Skin of body (tissue), 1 donor: ENCODE measurements at regions not wholly inside any gene's neighbourhood (a gene's known extent, or its start where the extent isn't known, plus 50 kb on each side); places are given as distances from the start of the nearest gene placed in this dataset.
A peak's percentile ranks its signal among the peaks of the same experiment; 100 is the strongest.
"Not testable (repeated sequence)": the region's sequence is repeated elsewhere in the genome, so short reads cannot be mapped to it uniquely, and the experiment has no call there.

Experiments
- DNase-seq: peaks from one replicate; lab custom pipeline; 2025; lab: John Stamatoyannopoulos, UW

DNA sequence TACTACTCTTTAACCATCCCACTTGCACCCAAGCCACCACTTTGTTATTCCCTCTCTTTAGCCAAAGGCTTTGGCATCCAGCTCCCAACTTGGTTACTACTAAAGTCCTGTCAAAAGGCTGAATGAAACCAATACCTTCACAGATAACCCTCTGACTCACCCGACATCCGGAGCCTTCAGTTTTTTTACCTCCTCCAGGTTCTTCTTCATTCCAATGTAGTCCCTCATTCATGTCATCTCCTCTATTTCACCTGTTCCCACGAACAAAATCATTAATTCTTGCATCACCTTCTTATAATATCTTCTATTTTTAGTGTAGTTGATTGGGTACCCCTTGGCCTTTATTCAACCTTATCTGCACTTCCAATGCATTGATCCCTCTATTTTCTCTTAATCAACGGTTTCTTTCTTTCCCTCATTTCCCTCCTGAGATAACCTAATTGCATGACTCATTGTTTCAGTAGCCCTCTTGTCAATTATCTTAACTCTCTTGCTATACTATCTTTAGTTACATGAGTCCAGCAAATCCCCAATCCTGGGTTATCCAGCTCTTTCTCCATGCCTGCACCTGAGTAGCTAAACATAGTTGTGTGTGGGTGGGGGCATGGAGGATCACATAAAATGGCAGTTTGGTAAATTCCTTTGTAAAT, 87.2 kb upstream of the COL1A2 start:
- no peak for DNase-seq

DNA sequence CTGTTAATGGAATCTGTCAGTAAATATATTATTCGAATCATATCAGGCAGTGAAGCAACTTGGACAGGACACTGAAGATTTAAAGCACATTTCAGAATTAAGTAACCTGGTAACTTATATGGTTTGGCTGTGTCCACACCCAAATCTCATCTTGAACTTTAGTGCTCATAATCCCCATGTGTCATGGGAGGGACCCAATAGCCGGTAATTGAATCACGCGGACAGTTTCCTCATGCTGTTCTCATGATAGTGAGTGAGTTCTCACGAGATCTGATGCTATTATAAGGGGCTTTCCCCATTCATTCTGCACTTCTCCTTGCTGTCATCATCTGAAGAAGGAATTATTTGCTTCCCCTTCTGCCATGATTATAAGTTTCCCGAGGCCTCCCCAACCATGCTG, 83.2 kb upstream of the COL1A2 start:
- DNase-seq = peak; percentile 56

DNA sequence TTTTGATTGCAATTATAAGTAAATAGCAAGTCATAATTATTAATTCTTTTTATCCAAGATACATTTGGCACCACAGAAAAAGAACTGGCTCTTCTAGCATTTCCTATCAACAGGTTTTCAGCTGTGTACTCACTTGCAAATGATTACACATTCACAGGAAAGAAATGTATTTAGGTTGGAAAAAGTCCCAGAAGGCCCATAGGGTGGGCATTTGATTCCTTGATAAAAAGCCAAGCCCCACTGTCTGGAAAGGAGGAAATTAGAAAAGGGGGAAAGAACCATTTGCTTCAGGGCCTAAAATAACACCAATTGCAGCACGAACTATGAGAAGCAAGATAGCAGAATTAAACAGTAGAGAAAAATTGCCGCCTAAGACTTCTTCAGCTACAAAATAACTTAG, 80.8 kb upstream of the COL1A2 start:
- no peak for DNase-seq

DNA sequence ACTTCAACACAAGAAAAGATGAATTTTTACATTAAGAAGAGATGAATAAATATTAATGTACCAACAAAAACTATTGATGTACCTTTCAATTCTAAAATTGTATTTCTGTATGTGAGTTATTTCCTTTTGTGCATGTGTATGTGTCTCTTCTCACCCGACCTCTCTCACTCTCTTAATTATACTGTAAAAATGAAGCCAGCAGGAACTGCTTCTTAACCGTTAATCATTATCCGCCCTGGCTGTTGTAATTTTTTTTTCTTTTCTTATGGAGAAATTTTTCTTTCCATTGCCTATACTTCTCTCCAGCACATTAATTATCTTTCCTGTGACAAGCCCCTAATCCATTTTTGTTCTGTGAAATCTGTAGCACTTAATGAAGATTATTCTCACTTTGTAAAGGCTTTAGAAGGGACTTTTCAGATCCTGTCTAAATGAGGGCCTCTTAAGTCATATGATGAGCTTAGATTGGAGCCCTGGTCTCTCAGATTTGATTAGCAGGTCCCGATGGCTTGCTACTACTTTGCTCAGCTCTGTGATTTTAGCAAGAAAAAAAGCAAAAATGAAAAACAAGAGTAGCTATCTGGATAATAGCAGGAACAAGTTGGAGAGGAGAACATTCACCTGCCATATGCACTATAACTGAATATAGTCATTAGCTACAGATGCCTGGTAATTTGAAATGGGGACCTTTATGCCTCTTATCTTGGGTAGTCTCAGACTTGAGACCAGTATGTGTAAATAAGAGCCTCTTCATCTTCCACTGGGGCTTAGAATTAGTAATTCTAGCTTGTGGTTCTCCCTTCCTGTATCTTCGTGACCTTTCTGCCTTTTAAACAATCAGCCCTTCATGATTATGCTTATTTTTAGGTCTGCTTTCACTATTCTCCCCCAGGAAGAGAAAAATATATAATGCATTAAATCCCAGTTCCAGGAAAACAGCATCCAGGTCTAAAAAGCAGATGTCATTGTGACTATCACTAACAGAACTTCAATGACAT, 80.0 kb upstream of the COL1A2 start:
- no peak for DNase-seq

DNA sequence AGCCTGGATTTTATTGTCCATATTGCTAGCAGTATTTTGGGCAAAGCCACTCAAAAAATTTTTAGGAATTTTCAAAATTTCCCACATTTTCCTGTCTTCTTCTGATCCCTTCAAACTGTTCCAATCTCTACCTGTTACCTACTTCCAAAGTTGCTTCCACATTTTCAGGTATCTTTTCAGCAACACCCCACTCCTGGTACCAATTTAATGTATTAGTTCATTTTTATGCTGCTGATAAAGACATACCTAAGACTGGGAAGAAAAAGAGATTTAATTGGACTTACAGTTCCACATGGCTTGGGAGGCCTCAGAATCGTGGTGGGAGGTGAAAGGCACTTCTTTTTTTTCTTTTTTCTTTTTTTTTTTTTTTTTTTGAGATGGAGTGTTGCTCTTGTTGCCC, 73.6 kb upstream of the COL1A2 start:
- not testable (repeated sequence) for DNase-seq

- DNase-seq = no peak
Observed at GRCh38 chr7:94323844-94324243, 70.9 kb upstream of the COL1A2 start.

DNA sequence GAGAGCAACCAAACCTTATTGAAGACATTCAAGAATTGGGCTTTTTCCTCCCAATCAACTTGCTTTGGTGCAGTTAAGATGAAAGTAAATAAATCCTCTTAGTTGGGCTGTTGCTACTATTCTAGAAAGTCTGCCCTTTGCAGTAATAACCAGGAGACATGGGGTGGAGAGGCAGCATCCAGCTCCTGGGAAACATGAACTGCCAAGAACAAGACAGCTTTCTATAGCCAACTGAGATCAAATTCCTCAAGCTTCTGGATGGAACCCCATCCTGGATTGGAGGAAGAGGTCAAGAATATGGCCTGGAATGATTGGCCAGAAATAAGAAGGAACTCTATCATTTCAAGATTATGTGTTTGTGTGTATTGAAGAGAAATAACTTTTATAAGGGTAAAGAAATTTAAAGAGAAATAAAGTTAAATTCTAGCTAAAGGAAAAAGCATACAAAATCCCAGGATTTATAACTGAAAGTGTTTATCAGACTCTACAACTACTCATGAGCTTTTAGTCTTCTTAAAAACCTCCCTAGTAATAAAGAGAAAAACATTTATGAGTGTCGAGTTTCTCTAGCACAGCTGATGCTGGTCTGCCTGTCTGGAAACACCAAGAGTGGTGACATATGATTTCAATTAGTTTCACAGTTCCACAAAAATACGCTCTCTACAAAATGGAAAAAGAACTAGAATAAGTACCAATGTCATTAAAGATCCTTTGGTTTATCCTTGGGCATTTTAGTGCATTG, 70.1 kb upstream of the COL1A2 start:
- DNase-seq = peak; percentile 92

DNA sequence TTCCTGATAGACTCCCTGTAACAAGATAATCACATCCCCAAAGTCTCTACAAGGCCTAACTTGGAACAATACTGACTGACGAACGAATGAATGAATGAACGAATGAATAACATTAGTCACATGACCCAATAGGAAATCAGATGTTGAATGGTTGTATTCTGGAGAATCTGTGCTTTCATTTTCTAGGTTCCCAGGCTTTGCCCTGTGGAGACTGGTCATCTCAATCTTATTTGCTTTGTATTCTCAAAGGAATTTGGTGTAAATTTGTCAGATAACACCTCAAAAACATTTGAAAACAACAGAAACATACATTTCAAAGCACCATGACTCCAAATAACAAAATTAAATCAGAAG, 69.6 kb upstream of the COL1A2 start:
- no peak for DNase-seq

DNA sequence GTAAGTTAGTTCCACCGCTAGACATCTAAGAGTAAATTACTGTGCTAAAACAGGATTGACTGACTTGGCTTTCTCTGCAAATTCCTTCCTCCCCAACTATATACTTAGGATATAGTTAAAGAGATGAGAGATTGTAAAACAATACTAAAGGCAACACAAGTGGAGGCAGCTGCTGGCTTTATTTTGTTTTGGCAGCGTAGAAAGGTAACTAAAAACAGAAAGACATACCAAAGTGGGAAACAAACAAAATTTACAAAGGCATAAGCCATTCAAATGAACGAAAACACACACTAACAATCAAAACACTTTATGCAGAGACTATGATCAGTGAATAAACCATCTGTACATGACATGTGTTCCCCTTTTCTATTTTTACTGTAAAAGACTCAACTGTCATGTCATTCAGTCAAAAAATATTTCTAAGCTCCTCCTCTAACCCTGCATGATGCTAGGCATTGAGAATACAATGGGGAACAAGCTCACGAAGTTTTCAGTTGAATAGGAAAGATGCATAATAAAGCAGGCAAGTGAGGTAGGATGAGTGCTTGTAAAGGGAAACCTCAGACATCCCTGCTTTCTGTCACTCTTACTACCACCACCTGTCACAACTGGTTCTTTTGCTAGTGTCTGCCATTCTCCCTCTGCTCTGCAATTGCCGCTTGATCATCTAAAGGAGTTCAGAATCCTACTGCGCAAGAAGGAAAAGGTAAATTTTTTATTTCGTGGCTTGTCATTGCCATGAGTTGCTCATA, 64.2 kb upstream of the COL1A2 start:
- peak; percentile 55 for DNase-seq

GRCh38 chr7:94332571-94332970, 62.1 kb upstream of the COL1A2 start:
- DNase-seq = no peak

- DNase-seq = no peak
Observed at GRCh38 chr7:94333810-94334209, 60.9 kb upstream of the COL1A2 start.

DNA sequence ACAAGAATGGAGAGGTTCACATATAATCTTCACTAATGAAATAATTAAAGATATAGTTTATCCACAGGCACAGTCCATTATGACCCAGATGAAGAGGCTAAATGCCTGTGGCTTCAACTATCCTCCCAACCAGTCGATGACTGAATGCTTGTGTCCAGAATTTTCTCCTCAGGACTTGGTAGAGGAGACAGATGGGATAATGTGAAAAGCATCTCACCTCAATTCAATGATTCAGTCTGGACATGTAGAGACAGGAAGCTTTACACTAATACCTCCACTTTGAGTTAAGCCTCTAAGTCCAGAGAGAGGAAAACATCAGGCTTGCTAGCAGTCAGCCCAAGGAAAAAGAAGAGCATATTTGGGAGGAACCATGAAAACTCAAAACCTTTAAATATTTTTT, 59.1 kb upstream of the COL1A2 start:
- no peak for DNase-seq

- DNase-seq = no peak
Observed at GRCh38 chr7:94336009-94336408, 58.7 kb upstream of the COL1A2 start.

DNA sequence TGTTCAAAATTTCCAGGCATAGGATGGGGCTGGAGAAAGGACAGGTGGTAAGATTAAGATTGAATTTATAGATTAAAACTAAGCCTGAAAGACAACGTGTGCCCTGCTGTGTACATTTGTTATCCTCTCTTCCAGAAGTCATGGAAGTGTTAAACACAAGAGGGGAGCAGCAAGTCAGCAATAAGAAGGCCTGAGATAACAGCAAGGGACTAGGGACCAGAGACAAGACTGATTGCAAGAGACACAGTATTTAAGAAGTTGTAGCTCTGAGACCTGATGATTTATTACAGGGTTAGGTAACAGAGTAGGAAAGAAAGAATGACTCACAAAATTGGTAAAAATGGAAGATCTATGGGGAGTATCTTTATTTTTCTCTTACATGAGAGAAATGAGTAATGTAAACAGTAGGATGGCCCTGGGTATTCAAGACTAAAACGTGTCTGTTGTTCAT, 55.7 kb upstream of the COL1A2 start:
- no peak for DNase-seq

DNA sequence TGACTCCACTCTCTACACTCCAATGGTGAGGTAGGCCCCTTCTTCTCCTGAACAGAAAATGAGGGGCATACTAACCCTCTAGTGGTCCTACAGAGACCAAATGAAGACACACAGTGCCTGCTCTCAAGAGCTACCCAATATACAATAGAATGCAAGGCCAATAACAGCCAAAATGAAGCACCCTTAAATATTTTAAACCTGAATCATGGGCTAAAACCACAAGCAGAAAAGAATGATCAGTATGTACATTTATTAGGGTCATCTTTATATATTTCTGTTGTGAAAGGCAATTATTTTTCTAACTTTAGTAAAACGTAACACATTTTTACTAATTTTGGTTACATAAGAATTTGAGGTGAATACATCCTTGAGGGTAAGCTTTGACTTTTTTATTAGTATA, 49.9 kb upstream of the COL1A2 start:
- DNase-seq = no peak
